Lower leg skin (tissue), 3 donors: ENCODE measurements at regions not wholly inside any gene's neighbourhood (a gene's known extent, or its start where the extent isn't known, plus 50 kb on each side); places are given as distances from the start of the nearest gene placed in this dataset.

Source experiments
- CTCF ChIP-seq, 3 donors: fragments of 450-650 bp; IDR thresholded peaks; one replicate each; pipeline ENCODE4 v1.5.1; 2016; ENCODE audit warnings: antibody characterized with exemption in 3 of 3, mild to moderate bottlenecking in 3 of 3, moderate library complexity in 2 of 3
- POLR2A ChIP-seq, 2 donors: fragments of 450-650 bp; IDR thresholded peaks; one replicate each; pipeline ENCODE4 v1.6.1; 2016 to 2017; ENCODE audit warnings: antibody characterized with exemption in 2 of 2, mild to moderate bottlenecking in 1 of 2, moderate library complexity in 1 of 2

- no peak for TF ChIP-seq POLR2A (IDR thresholded peaks at IDR 0.05)
- no peak for TF ChIP-seq CTCF (IDR thresholded peaks at IDR 0.05)
Observed at GRCh38 chr12:124457287-124458219, 109.9 kb downstream of the NCOR2 start.
